ENCODE measurements at regions not wholly inside any gene's neighbourhood (a gene's known extent, or its start where the extent isn't known, plus 50 kb on each side); places are given as distances from the start of the nearest gene placed in this dataset.

- TF ChIP-seq CTCF (IDR thresholded peaks at IDR 0.05; ENCODE audit: extremely low read depth in 1 of 2, insufficient read depth in 1 of 2, low read depth in 1 of 2, low read length in 2 of 2) = no peak
- no peak for TF ChIP-seq POLR2AphosphoS5 (IDR thresholded peaks at IDR 0.05; ENCODE audit: insufficient read depth, low read depth, low read length)
- TF ChIP-seq POLR2A (IDR thresholded peaks at IDR 0.05; ENCODE audit: low read depth, low read length) = no peak
- no peak for TF ChIP-seq JUN (IDR thresholded peaks at IDR 0.05; ENCODE audit: borderline replicate concordance, insufficient read depth, insufficient read length, low read depth)
- TF ChIP-seq MAX (IDR thresholded peaks at IDR 0.05; ENCODE audit: insufficient read depth, insufficient read length) = no peak
- no peak for TF ChIP-seq GATA2 (IDR thresholded peaks at IDR 0.05; ENCODE audit: insufficient read depth, insufficient read length, low read depth, low read length)
- no peak for TF ChIP-seq MYC (IDR thresholded peaks at IDR 0.05; ENCODE audit: low read depth, low read length)
- TF ChIP-seq EZH2 (IDR thresholded peaks at IDR 0.05; ENCODE audit: borderline replicate concordance, low read depth, low read length, severe bottlenecking) = no peak
- TF ChIP-seq FOS (IDR thresholded peaks at IDR 0.05; ENCODE audit: borderline replicate concordance, insufficient read depth, low read length) = no peak
Observed at GRCh38 chr3:28132941-28133340, 108.5 kb upstream of the CMC1 start.
